Progenitor cell of endocrine pancreas (in vitro differentiated cells): ENCODE measurements at regions not wholly inside any gene's neighbourhood (a gene's known extent, or its start where the extent isn't known, plus 50 kb on each side); places are given as distances from the start of the nearest gene placed in this dataset.
A peak's percentile ranks its signal among the peaks of the same experiment; 100 is the strongest.
"Not testable (repeated sequence)": the region's sequence is repeated elsewhere in the genome, so short reads cannot be mapped to it uniquely, and the experiment has no call there.

Experiments used
- DNase-seq: peaks from one replicate; pipeline ENCODE4 v3.0.0; 2021; ENCODE audit warnings: low spot score; ENCODE audit not compliant: unreplicated experiment
- H3K27ac Mint-ChIP-seq: 2 replicates; pipeline ENCODE4 v1.8.0; 2021; ENCODE audit warnings: mild to moderate bottlenecking, moderate library complexity, mixed read lengths
- H3K27me3 Mint-ChIP-seq: 2 replicates; pipeline ENCODE4 v1.8.0; 2021; ENCODE audit warnings: mixed read lengths
- H3K36me3 Mint-ChIP-seq: 2 replicates; pipeline ENCODE4 v1.8.0; 2022; ENCODE audit warnings: mixed read lengths; ENCODE audit not compliant: insufficient read depth
- H3K4me1 Mint-ChIP-seq: 2 replicates; pipeline ENCODE4 v1.8.0; 2021; ENCODE audit warnings: low read depth, mixed read lengths
- H3K4me3 Mint-ChIP-seq: 2 replicates; pipeline ENCODE4 v1.8.0; 2021; ENCODE audit warnings: low read depth, mild to moderate bottlenecking, moderate library complexity, mixed read lengths
- H3K9me3 Mint-ChIP-seq: 2 replicates; pipeline ENCODE4 v1.8.0; 2021; ENCODE audit warnings: low read depth, mixed read lengths
- TF ChIP-seq, protein P1 (sequence below): fragments of 200-600 bp; sonication (generic); IDR thresholded peaks from one replicate; pipeline ENCODE4 v1.5.0; 2021; ENCODE audit warnings: antibody characterized with exemption, mild to moderate bottlenecking; ENCODE audit not compliant: unreplicated experiment

GRCh38 chr15:77902921-77903760, 174.4 kb downstream of the TBC1D2B start:
- H3K4me1 Mint-ChIP-seq = not testable (repeated sequence)

GRCh38 chr15:77901921-77902750, 175.4 kb downstream of the TBC1D2B start:
- Mint-ChIP-seq H3K9me3 (no peaks in the 10 kb centered on the region), H3K36me3 (no peaks in the 10 kb centered on the region), H3K27me3 (peaks cover 10% of the 10 kb centered on the region), H3K4me1 (no peaks in the 10 kb centered on the region), H3K27ac (no peak overlapping the region), H3K4me3 (no peak overlapping the region)
- DNase-seq = no peak
- TF ChIP-seq, protein P1, sequence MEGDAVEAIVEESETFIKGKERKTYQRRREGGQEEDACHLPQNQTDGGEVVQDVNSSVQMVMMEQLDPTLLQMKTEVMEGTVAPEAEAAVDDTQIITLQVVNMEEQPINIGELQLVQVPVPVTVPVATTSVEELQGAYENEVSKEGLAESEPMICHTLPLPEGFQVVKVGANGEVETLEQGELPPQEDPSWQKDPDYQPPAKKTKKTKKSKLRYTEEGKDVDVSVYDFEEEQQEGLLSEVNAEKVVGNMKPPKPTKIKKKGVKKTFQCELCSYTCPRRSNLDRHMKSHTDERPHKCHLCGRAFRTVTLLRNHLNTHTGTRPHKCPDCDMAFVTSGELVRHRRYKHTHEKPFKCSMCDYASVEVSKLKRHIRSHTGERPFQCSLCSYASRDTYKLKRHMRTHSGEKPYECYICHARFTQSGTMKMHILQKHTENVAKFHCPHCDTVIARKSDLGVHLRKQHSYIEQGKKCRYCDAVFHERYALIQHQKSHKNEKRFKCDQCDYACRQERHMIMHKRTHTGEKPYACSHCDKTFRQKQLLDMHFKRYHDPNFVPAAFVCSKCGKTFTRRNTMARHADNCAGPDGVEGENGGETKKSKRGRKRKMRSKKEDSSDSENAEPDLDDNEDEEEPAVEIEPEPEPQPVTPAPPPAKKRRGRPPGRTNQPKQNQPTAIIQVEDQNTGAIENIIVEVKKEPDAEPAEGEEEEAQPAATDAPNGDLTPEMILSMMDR = peak; percentile 36

More at GRCh38 chr15:77902921-77903760, 174.4 kb downstream of the TBC1D2B start:
- H3K27ac Mint-ChIP-seq, H3K9me3 Mint-ChIP-seq, H3K4me3 Mint-ChIP-seq, H3K36me3 Mint-ChIP-seq: not testable (repeated sequence)
- DNase-seq = peak; percentile 33
- TF ChIP-seq, protein P1 = peak; percentile 75
- H3K27me3 Mint-ChIP-seq = peaks cover 10% of the 10 kb centered on the region

DNA sequence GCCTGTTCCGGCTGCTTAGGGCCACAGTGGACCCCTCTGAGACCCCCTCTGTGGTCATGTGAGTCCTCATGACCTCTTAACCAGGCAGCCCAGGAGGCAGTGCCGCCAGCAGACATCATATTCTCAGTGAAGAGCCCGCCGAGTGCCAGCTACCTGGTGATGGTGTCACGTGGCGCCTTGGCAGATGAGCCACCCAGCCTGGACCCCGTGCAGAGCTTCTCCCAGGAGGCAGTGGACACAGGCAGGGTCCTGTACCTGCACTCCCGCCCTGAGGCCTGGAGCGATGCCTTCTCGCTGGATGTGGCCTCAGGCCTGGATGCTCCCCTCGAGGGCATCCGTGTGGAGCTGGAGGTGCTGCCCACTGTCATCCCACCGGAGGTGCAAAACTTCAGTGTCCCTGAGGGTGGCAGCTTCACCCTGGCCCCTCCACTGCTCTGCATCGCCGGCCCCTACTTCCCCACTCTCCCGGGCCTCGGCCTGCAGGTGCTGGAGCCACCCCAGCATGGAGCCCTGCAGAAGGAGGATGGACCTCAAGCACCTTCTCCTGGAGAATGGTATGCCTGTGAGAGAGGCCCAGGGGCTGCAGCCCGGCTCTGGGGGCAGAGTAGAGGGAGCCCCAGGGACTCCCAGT, 176.1 kb downstream of the TBC1D2B start:
- DNase-seq = no peak
- TF ChIP-seq, protein P1 = no peak
- Mint-ChIP-seq H3K27me3 (peaks cover 9% of the 10 kb centered on the region), H3K36me3 (no peaks in the 10 kb centered on the region), H3K27ac (no peak overlapping the region), H3K9me3 (no peaks in the 10 kb centered on the region), H3K4me3 (no peak overlapping the region), H3K4me1 (no peaks in the 10 kb centered on the region)

GRCh38 chr15:77900331-77900963, 177.1 kb downstream of the TBC1D2B start:
- H3K36me3 Mint-ChIP-seq = not testable (repeated sequence)
- DNase-seq = peak; percentile 74

DNA sequence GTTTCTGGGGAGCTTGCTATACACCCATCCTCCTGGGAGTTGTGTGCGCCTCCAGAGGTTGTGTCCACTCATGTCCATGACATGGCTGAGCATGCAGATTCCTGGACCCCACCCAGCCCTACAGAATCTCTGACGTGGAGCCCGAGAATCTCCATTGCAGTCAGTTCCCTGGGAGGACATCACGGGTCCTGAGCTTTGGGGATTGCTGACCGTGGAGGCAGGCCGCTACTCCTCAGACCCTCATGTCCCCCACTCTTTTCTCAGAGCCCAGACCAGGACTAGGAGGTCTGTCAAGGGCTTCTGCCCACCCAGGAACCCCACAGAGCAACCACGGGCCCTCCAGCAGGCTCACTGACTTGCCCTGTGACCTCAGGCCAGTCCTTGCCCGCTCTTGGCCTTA, 177.7 kb downstream of the TBC1D2B start:
- H3K4me1 Mint-ChIP-seq, H3K9me3 Mint-ChIP-seq, H3K27me3 Mint-ChIP-seq, DNase-seq, H3K27ac Mint-ChIP-seq, H3K4me3 Mint-ChIP-seq, H3K36me3 Mint-ChIP-seq: not testable (repeated sequence)

More at GRCh38 chr15:77900331-77900963, 177.1 kb downstream of the TBC1D2B start:
- H3K4me3 Mint-ChIP-seq, H3K27ac Mint-ChIP-seq, H3K4me1 Mint-ChIP-seq, H3K9me3 Mint-ChIP-seq, H3K27me3 Mint-ChIP-seq: not testable (repeated sequence)
- TF ChIP-seq, protein P1 = peak; percentile 54
